ENCODE measurements at regions not wholly inside any gene's neighbourhood (a gene's known extent, or its start where the extent isn't known, plus 50 kb on each side); places are given as distances from the start of the nearest gene placed in this dataset.

- Mint-ChIP-seq H3K36me3 (ENCODE audit: insufficient read depth in 1 of 3, low read depth in 3 of 3) (peaks cover 1 to 16% (median 3%) of the 10 kb centered on the region in 3 experiments; a peak in 4 of 7 replicates), H3K27me3 (ENCODE audit: low read depth) (no peaks in the 10 kb centered on the region), H3K4me3 (no peak overlapping the region), H3K27ac (no peak overlapping the region), H3K4me1 (peaks cover 17 to 25% of the 10 kb centered on the region in 2 experiments), H3K9me3 (peaks cover 0 to 7% of the 10 kb centered on the region in 2 experiments; a peak in 4 of 5 replicates)
- Histone ChIP-seq H3K23ac (ENCODE audit: insufficient read length, low read depth, low read length) (no peak overlapping the region), H3K9ac (ENCODE audit: extremely low read depth, insufficient read length, low read length) (no peak overlapping the region), H3K23me2 (ENCODE audit: insufficient read length, low read depth, low read length, poor library complexity, severe bottlenecking) (no peaks in the 10 kb centered on the region), H2BK12ac (ENCODE audit: insufficient read length, low read depth, low read length) (no peak overlapping the region), H3K9me3 (ENCODE audit: control insufficient read depth, low read depth, low read length) (no peaks in the 10 kb centered on the region), H4K5ac (ENCODE audit: insufficient read length, low read depth, low read length) (no peak overlapping the region), H2BK120ac (ENCODE audit: low read depth, low read length, poor library complexity, severe bottlenecking) (no peak overlapping the region), H3T11ph (ENCODE audit: low read length) (no peak overlapping the region), H3K27ac (ENCODE audit: insufficient read length, low read depth, low read length) (no peak overlapping the region), H3K79me2 (ENCODE audit: insufficient read depth, low read length) (no peaks in the 10 kb centered on the region), H3K4ac (ENCODE audit: low read depth, low read length) (no peak overlapping the region), H3K27me3 (ENCODE audit: insufficient read depth, low read length) (no peaks in the 10 kb centered on the region), H2BK20ac (ENCODE audit: low read depth, low read length, poor library complexity, severe bottlenecking) (no peak overlapping the region), H3K4me1 (ENCODE audit: insufficient read depth, low read length) (no peaks in the 10 kb centered on the region), H3K79me1 (ENCODE audit: insufficient read depth, low read depth, low read length, poor library complexity, severe bottlenecking) (no peaks in the 10 kb centered on the region), H3K14ac (ENCODE audit: insufficient read depth, low read length) (no peak overlapping the region), H3K18ac (ENCODE audit: insufficient read length, low read depth, low read length) (no peak overlapping the region), H3K4me2 (ENCODE audit: insufficient read depth, insufficient read length, low read length) (no peak overlapping the region), H2AK5ac (ENCODE audit: insufficient read length, low read length) (no peak overlapping the region), H4K8ac (replicated peaks; ENCODE audit: insufficient read length, low read depth, low read length) (no peak overlapping the region), H2BK15ac (ENCODE audit: low read depth, low read length) (no peak overlapping the region), H3K56ac (ENCODE audit: insufficient read length, low read depth, low read length) (no peak overlapping the region), H4K91ac (ENCODE audit: insufficient read length, low read depth, low read length) (no peak overlapping the region), H2AFZ (ENCODE audit: low read length) (no peak overlapping the region), H4K20me1 (ENCODE audit: control insufficient read depth, insufficient read depth, insufficient read length) (no peaks in the 10 kb centered on the region), H2BK5ac (ENCODE audit: insufficient read length, low read length) (no peak overlapping the region)
- no CpG with 5 or more reads among the region's 4 CpGs for WGBS (ENCODE audit: extremely low coverage, insufficient read length, low lambda C conversion rate)
- TF ChIP-seq CTCF (conservative IDR thresholded peaks at IDR 0.05), result no peak
- DNase-seq, result no peak
Observed at GRCh38 chr2:145925591-145925990, 1405.7 kb upstream of the ZEB2 start.
